ENCODE measurements at regions not wholly inside any gene's neighbourhood (a gene's known extent, or its start where the extent isn't known, plus 50 kb on each side); places are given as distances from the start of the nearest gene placed in this dataset.

DNA sequence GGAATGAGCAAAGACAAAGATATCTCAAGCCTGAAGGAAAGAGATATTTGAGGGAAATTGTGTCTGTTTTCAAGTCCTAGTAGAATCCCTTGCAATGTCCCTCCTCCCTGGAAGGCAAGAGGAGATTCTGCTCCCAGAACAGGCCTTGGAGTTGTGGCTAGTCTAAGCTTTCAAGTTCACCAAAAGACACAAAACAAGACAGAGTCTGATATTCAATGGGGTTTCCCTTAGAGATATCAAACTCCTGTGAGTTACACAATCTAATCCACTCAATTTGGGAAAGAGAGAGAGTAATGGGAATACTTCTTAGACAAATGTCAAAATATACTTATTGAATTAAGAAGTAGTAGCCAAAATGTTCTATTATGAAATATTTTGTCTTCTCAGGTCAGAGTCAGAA is 162.8 kb upstream of the ADAMTS5 start:
- Histone ChIP-seq H4K20me1 (ENCODE audit: insufficient read depth, low read length) (no peaks in the 10 kb centered on the region), H3K36me3 (replicated peaks in 1 of 2; ENCODE audit: control insufficient read depth in 1 of 2, insufficient read depth in 2 of 2, low read length in 2 of 2) (no peaks in the 10 kb centered on the region), H3K79me2 (ENCODE audit: insufficient read depth, low read length) (no peaks in the 10 kb centered on the region), H3K4me2 (replicated peaks; ENCODE audit: extremely low read depth, low read length, poor library complexity, severe bottlenecking) (no peak overlapping the region), H2AFZ (ENCODE audit: insufficient read depth, low read depth, low read length, poor library complexity, severe bottlenecking) (no peak overlapping the region), H3K4me3 (replicated peaks in 1 of 3; ENCODE audit: low read depth in 2 of 3, low read length in 3 of 3) (no peak overlapping the region), H3K9ac (ENCODE audit: insufficient read depth, low read length, poor library complexity, severe bottlenecking) (no peak overlapping the region), H3K4me1 (ENCODE audit: control insufficient read depth in 1 of 2, insufficient read depth in 2 of 2, low read length in 2 of 2) (no peaks in the 10 kb centered on the region), H3K9me3 (replicated peaks in 1 of 2; ENCODE audit: control insufficient read depth in 1 of 2, insufficient read depth in 1 of 2, low read length in 2 of 2) (peaks cover 0 to 4% of the 10 kb centered on the region in 2 donors), H3K27ac (ENCODE audit: low read depth in 1 of 2, low read length in 2 of 2) (no peak overlapping the region), H3K27me3 (ENCODE audit: control insufficient read depth in 2 of 2, insufficient read depth in 2 of 2, low read length in 2 of 2) (no peaks in the 10 kb centered on the region)
- H3K4me1 Mint-ChIP-seq, result no peaks in the 10 kb centered on the region
- DNase-seq, result no peak
- H3K27ac Mint-ChIP-seq, result no peak overlapping the region
- no peak overlapping the region for H3K4me3 Mint-ChIP-seq
- no peak for TF ChIP-seq CTCF (IDR thresholded peaks at IDR 0.05)
- no peaks in the 10 kb centered on the region for H3K36me3 Mint-ChIP-seq
- intact Hi-C loops (cut with micrococcal nuclease), result no loop called here
- H3K27me3 Mint-ChIP-seq (ENCODE audit: low read depth in 3 of 3), result no peaks in the 10 kb centered on the region
- H3K9me3 Mint-ChIP-seq, result peaks cover 0 to 7% (median 3%) of the 10 kb centered on the region in 7 donors

DNA sequence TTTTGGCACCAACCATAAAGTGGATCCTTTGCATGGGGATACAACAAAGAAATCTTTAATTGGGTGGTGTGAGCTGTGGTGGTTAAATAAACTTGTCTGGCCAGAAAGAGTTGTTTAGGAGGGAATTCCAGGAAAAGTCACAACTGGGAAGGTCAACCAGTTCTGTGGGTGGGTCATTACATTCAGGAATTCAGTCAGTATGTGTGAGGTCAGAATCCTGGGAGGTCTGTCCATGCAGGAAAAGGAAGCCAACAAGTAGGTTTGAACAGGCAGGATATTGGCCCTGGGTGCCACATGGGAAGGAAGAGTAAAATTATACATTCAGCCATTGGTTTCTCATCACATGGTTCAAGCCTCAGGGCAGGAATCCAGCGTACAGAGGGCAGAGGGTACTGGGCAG is 162.3 kb upstream of the ADAMTS5 start:
- no peak overlapping the region for H3K27ac ChIP-seq (ENCODE audit: low read depth in 1 of 2, low read length in 2 of 2)

More for the DNA sequence above, 162.3 kb upstream of the ADAMTS5 start:
- peaks cover 0 to 8% (median 3%) of the 10 kb centered on the region in 7 donors for H3K9me3 Mint-ChIP-seq
- no peak overlapping the region for H3K4me2 ChIP-seq (replicated peaks; ENCODE audit: extremely low read depth, low read length, poor library complexity, severe bottlenecking)
- H3K36me3 ChIP-seq (replicated peaks in 1 of 2; ENCODE audit: control insufficient read depth in 1 of 2, insufficient read depth in 2 of 2, low read length in 2 of 2), result no peaks in the 10 kb centered on the region
- peaks cover 0 to 4% of the 10 kb centered on the region in 2 donors for H3K9me3 ChIP-seq (replicated peaks in 1 of 2; ENCODE audit: control insufficient read depth in 1 of 2, insufficient read depth in 1 of 2, low read length in 2 of 2)
- H4K20me1 ChIP-seq (ENCODE audit: insufficient read depth, low read length), result no peaks in the 10 kb centered on the region
- no peaks in the 10 kb centered on the region for H3K27me3 Mint-ChIP-seq (ENCODE audit: low read depth in 3 of 3)
- DNase-seq, result no peak
- H3K79me2 ChIP-seq (ENCODE audit: insufficient read depth, low read length), result no peaks in the 10 kb centered on the region
- no peak overlapping the region for H3K4me3 Mint-ChIP-seq
- no peaks in the 10 kb centered on the region for H3K4me1 Mint-ChIP-seq
- no peak overlapping the region for H3K27ac Mint-ChIP-seq
- no peaks in the 10 kb centered on the region for H3K4me1 ChIP-seq (ENCODE audit: control insufficient read depth in 1 of 2, insufficient read depth in 2 of 2, low read length in 2 of 2)
- TF ChIP-seq CTCF (IDR thresholded peaks at IDR 0.05), result no peak
- H3K4me3 ChIP-seq (replicated peaks in 1 of 3; ENCODE audit: low read depth in 2 of 3, low read length in 3 of 3), result no peak overlapping the region
- intact Hi-C loops (cut with micrococcal nuclease), result no loop called here
- no peak overlapping the region for H2AFZ ChIP-seq (ENCODE audit: insufficient read depth, low read depth, low read length, poor library complexity, severe bottlenecking)
- H3K9ac ChIP-seq (ENCODE audit: insufficient read depth, low read length, poor library complexity, severe bottlenecking), result no peak overlapping the region
- H3K27me3 ChIP-seq (ENCODE audit: control insufficient read depth in 2 of 2, insufficient read depth in 2 of 2, low read length in 2 of 2), result no peaks in the 10 kb centered on the region
- H3K36me3 Mint-ChIP-seq, result no peaks in the 10 kb centered on the region
- 85% methylated on average over 1 of the region's 1 CpG for WGBS (ENCODE audit: insufficient coverage)
